ENCODE measurements at regions not wholly inside any gene's neighbourhood (a gene's known extent, or its start where the extent isn't known, plus 50 kb on each side); places are given as distances from the start of the nearest gene placed in this dataset.
A peak's percentile ranks its signal among the peaks of the same experiment; 100 is the strongest.

GRCh38 chr6:26221186-26221585, 134.0 kb downstream of the HFE start:
- Histone ChIP-seq H3K27ac (ENCODE audit: low read length in 2 of 2) (no peak overlapping the region), H3K9me3 (ENCODE audit: control extremely low read depth in 1 of 3, control insufficient read depth in 2 of 3, insufficient read depth in 1 of 3, low read length in 2 of 3) (peaks cover 0 to 18% (median 10%) of the 10 kb centered on the region in 3 donors), H3K4me1 (ENCODE audit: control insufficient read depth in 2 of 2, insufficient read depth in 2 of 2, low read length in 2 of 2) (peaks cover 13 to 24% of the 10 kb centered on the region in 2 donors), H3K27me3 (replicated peaks in 1 of 4; ENCODE audit: control extremely low read depth in 1 of 4, control insufficient read depth in 3 of 4, insufficient read depth in 4 of 4, low read length in 3 of 4) (no peaks in the 10 kb centered on the region), H3K79me2 (ENCODE audit: control insufficient read depth, insufficient read depth, low read length) (no peaks in the 10 kb centered on the region), H4K20me1 (ENCODE audit: control insufficient read depth, insufficient read depth, low read length, poor library complexity, severe bottlenecking) (no peaks in the 10 kb centered on the region), H3K9ac (ENCODE audit: low read length) (no peak overlapping the region), H3K4me3 (ENCODE audit: control extremely low read depth in 1 of 5, extremely low read depth in 1 of 5, insufficient read depth in 1 of 5, low read depth in 2 of 5, low read length in 4 of 5) (no peak overlapping the region), H3K4me2 (replicated peaks; ENCODE audit: low read depth, low read length, poor library complexity, severe bottlenecking) (no peak overlapping the region), H2AFZ (ENCODE audit: insufficient read depth, low read depth, low read length, poor library complexity, severe bottlenecking) (no peak overlapping the region), H3K36me3 (replicated peaks in 1 of 2; ENCODE audit: control extremely low read depth in 1 of 2, control insufficient read depth in 1 of 2, extremely low read depth in 1 of 2, insufficient read depth in 2 of 2, low read length in 1 of 2) (peaks cover 0 to 6% of the 10 kb centered on the region in 2 experiments)
- H3K27me3 Mint-ChIP-seq, result no peaks in the 10 kb centered on the region
- ATAC-seq (ENCODE audit: low read depth), result no peak
- no peaks in the 10 kb centered on the region for H3K9me3 Mint-ChIP-seq (ENCODE audit: insufficient read depth)
- WGBS (ENCODE audit: insufficient coverage), result no CpG with 5 or more reads among the region's 4 CpGs
- no peak overlapping the region for H3K27ac Mint-ChIP-seq
- intact Hi-C loops (cut with micrococcal nuclease), result no loop called here
- peaks cover 10% of the 10 kb centered on the region for H3K4me1 Mint-ChIP-seq
- no peak overlapping the region for H3K4me3 Mint-ChIP-seq
- POLR2A ChIA-PET, result interaction anchor here (1.2 to 6.4 kb wide), 3 partner anchors 14 to 22 kb away, joined by 4 to 76 read pairs (median 9); a partner anchor contains a TSS
- DNase-seq, result no peak
- TF ChIP-seq, protein P1, sequence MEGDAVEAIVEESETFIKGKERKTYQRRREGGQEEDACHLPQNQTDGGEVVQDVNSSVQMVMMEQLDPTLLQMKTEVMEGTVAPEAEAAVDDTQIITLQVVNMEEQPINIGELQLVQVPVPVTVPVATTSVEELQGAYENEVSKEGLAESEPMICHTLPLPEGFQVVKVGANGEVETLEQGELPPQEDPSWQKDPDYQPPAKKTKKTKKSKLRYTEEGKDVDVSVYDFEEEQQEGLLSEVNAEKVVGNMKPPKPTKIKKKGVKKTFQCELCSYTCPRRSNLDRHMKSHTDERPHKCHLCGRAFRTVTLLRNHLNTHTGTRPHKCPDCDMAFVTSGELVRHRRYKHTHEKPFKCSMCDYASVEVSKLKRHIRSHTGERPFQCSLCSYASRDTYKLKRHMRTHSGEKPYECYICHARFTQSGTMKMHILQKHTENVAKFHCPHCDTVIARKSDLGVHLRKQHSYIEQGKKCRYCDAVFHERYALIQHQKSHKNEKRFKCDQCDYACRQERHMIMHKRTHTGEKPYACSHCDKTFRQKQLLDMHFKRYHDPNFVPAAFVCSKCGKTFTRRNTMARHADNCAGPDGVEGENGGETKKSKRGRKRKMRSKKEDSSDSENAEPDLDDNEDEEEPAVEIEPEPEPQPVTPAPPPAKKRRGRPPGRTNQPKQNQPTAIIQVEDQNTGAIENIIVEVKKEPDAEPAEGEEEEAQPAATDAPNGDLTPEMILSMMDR (IDR thresholded peaks at IDR 0.05), result no peak
- no peak for TF ChIP-seq EZH2 (IDR thresholded peaks at IDR 0.05; ENCODE audit: borderline replicate concordance, insufficient read depth, low read depth, low read length, poor library complexity, severe bottlenecking)
- CTCF ChIA-PET, result interaction anchor here (0.5 to 1.3 kb wide), 3 partner anchors 19 to 62 kb away, joined by 3 to 4 read pairs (median 3); a partner anchor contains a TSS

GRCh38 chr6:26222571-26222970, 135.3 kb downstream of the HFE start:
- WGBS (ENCODE audit: insufficient coverage), result 77% methylated on average over 3 of the region's 5 CpGs
- H3K9ac ChIP-seq (ENCODE audit: low read length), result no peak overlapping the region
- ATAC-seq (ENCODE audit: low read depth), result no peak
- H3K4me1 ChIP-seq (ENCODE audit: control insufficient read depth in 2 of 2, insufficient read depth in 2 of 2, low read length in 2 of 2), result peaks cover 8 to 21% of the 10 kb centered on the region in 2 donors
- intact Hi-C loops (cut with micrococcal nuclease), result loop anchor here (2.0 kb wide), 1 partner anchor 16 kb away; no protein-coding TSS in a partner anchor
- peak overlapping the region; percentile 84 for H3K27ac Mint-ChIP-seq
- peaks cover 0 to 16% (median 10%) of the 10 kb centered on the region in 3 donors for H3K9me3 ChIP-seq (ENCODE audit: control extremely low read depth in 1 of 3, control insufficient read depth in 2 of 3, insufficient read depth in 1 of 3, low read length in 2 of 3)
- H3K27me3 ChIP-seq (replicated peaks in 1 of 4; ENCODE audit: control extremely low read depth in 1 of 4, control insufficient read depth in 3 of 4, insufficient read depth in 4 of 4, low read length in 3 of 4), result no peaks in the 10 kb centered on the region
- no peak overlapping the region for H3K4me3 ChIP-seq (ENCODE audit: control extremely low read depth in 1 of 5, extremely low read depth in 1 of 5, insufficient read depth in 1 of 5, low read depth in 2 of 5, low read length in 4 of 5)
- H3K27me3 Mint-ChIP-seq, result no peaks in the 10 kb centered on the region
- no peaks in the 10 kb centered on the region for H4K20me1 ChIP-seq (ENCODE audit: control insufficient read depth, insufficient read depth, low read length, poor library complexity, severe bottlenecking)
- POLR2A ChIA-PET, result interaction anchor here (0.6 to 6.4 kb wide), 6 partner anchors 13 to 201 kb away, joined by 4 to 76 read pairs (median 10); a partner anchor contains a TSS
- TF ChIP-seq EZH2 (IDR thresholded peaks at IDR 0.05; ENCODE audit: borderline replicate concordance, insufficient read depth, low read depth, low read length, poor library complexity, severe bottlenecking), result no peak
- TF ChIP-seq, protein P1 (IDR thresholded peaks at IDR 0.05), result no peak
- H3K79me2 ChIP-seq (ENCODE audit: control insufficient read depth, insufficient read depth, low read length), result no peaks in the 10 kb centered on the region
- peaks cover 10% of the 10 kb centered on the region for H3K4me1 Mint-ChIP-seq
- H3K4me3 Mint-ChIP-seq, result no peak overlapping the region
- no peak overlapping the region for H3K4me2 ChIP-seq (replicated peaks; ENCODE audit: low read depth, low read length, poor library complexity, severe bottlenecking)
- H3K36me3 ChIP-seq (replicated peaks in 1 of 2; ENCODE audit: control extremely low read depth in 1 of 2, control insufficient read depth in 1 of 2, extremely low read depth in 1 of 2, insufficient read depth in 2 of 2, low read length in 1 of 2), result peaks cover 0 to 6% of the 10 kb centered on the region in 2 experiments
- no peak for DNase-seq
- CTCF ChIA-PET, result interaction anchor here (1.2 to 3.6 kb wide), 4 partner anchors 12 to 27 kb away, joined by 3 to 21 read pairs (median 6); a partner anchor contains a TSS
- peak overlapping the region in 1 of 2 donors; percentile 56 for H3K27ac ChIP-seq (ENCODE audit: low read length in 2 of 2)
- no peak overlapping the region for H2AFZ ChIP-seq (ENCODE audit: insufficient read depth, low read depth, low read length, poor library complexity, severe bottlenecking)
- H3K9me3 Mint-ChIP-seq (ENCODE audit: insufficient read depth), result no peaks in the 10 kb centered on the region

Measured in B cell (primary cell).